ENCODE measurements at regions not wholly inside any gene's neighbourhood (a gene's known extent, or its start where the extent isn't known, plus 50 kb on each side); places are given as distances from the start of the nearest gene placed in this dataset.
"Not testable (repeated sequence)": the region's sequence is repeated elsewhere in the genome, so short reads cannot be mapped to it uniquely, and the experiment has no call there.

DNA sequence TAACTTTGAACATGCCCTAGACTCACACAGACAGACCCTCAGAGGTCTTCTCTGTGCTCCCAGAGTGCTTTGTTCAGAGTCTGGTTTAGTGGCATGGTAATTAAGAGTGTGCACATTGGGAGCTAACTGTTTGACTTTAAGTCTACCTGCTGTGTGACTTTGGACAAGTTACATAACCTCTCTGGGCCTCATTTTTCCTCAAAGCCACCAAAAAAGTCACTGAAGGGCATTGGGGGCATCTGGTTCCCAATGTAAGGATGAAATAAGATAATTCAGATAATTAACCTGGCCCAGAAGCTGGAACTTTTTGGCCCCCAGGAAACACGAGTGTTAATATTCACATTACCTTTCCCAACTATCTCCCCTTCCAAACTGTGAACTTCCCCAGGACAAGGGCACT lies 341.1 kb downstream of the BCL2L11 start:
- WGBS (ENCODE audit: extremely low coverage, insufficient coverage, insufficient read length) = no CpG with 5 or more reads among the region's 1 CpG
- DNase-seq; H2BK120ac ChIP-seq (ENCODE audit: insufficient read depth, low read length, poor library complexity); H3K4me3 ChIP-seq (ENCODE audit: low read depth, low read length); H3K27ac ChIP-seq (ENCODE audit: low read depth, low read length); H4K91ac ChIP-seq (ENCODE audit: low read depth, low read length); H2BK12ac ChIP-seq (ENCODE audit: low read length); H3K27me3 ChIP-seq (ENCODE audit: insufficient read depth, low read length); H3K23ac ChIP-seq (ENCODE audit: low read length); H2BK5ac ChIP-seq (ENCODE audit: low read depth, low read length, poor library complexity); H4K8ac ChIP-seq (ENCODE audit: low read depth, low read length); H3K14ac ChIP-seq (ENCODE audit: low read length); H3K79me2 ChIP-seq (ENCODE audit: control insufficient read depth, insufficient read depth, low read length, poor library complexity); H3K4me1 ChIP-seq (ENCODE audit: control insufficient read depth in 1 of 2, insufficient read depth in 2 of 2, low read length in 2 of 2); H2AFZ ChIP-seq (ENCODE audit: insufficient read depth, low read length, poor library complexity); H3K9ac ChIP-seq (ENCODE audit: low read length); H2AK5ac ChIP-seq (ENCODE audit: low read length); H3K9me3 ChIP-seq (ENCODE audit: insufficient read depth, low read depth, low read length); H4K12ac ChIP-seq (ENCODE audit: low read depth, low read length); H3K36me3 ChIP-seq (ENCODE audit: control insufficient read depth in 1 of 2, insufficient read depth in 2 of 2, low read length in 2 of 2); H3K4me2 ChIP-seq (ENCODE audit: low read length); H3K18ac ChIP-seq (ENCODE audit: low read length); H3K79me1 ChIP-seq (ENCODE audit: low read length); H3K4ac ChIP-seq (ENCODE audit: low read depth, low read length): not testable (repeated sequence)

DNA sequence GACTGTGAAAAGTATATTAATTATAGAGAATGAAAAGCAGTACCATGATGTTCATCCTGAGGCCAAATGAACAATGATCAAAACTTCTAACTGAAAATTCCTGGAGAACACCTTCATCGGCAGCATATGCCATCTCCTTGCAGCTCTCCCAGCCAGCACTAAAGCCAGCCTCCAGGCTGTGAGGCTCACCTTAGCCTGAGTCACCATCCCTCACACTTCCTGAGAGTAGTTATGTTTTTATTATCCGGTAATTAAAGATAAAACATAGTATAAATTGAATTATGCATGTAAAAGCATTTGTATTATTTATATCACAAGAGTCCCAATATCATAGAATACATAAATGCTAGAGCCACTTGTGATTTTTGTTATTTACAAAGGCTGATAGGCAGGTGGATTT lies 341.9 kb downstream of the BCL2L11 start:
- not testable (repeated sequence) for H3K14ac ChIP-seq (ENCODE audit: low read length); H3K4me3 ChIP-seq (ENCODE audit: low read depth, low read length); H2AFZ ChIP-seq (ENCODE audit: insufficient read depth, low read length, poor library complexity); H3K9ac ChIP-seq (ENCODE audit: low read length); H3K4me1 ChIP-seq (ENCODE audit: control insufficient read depth in 1 of 2, insufficient read depth in 2 of 2, low read length in 2 of 2); H4K12ac ChIP-seq (ENCODE audit: low read depth, low read length); H3K27me3 ChIP-seq (ENCODE audit: insufficient read depth, low read length); H3K4me2 ChIP-seq (ENCODE audit: low read length); H3K79me2 ChIP-seq (ENCODE audit: control insufficient read depth, insufficient read depth, low read length, poor library complexity); DNase-seq; H3K4ac ChIP-seq (ENCODE audit: low read depth, low read length); H3K79me1 ChIP-seq (ENCODE audit: low read length); H4K91ac ChIP-seq (ENCODE audit: low read depth, low read length); H4K8ac ChIP-seq (ENCODE audit: low read depth, low read length); H3K27ac ChIP-seq (ENCODE audit: low read depth, low read length); H3K18ac ChIP-seq (ENCODE audit: low read length); H2BK5ac ChIP-seq (ENCODE audit: low read depth, low read length, poor library complexity); H3K23ac ChIP-seq (ENCODE audit: low read length); H3K36me3 ChIP-seq (ENCODE audit: control insufficient read depth in 1 of 2, insufficient read depth in 2 of 2, low read length in 2 of 2); H3K9me3 ChIP-seq (ENCODE audit: insufficient read depth, low read depth, low read length); H2BK12ac ChIP-seq (ENCODE audit: low read length); H2BK120ac ChIP-seq (ENCODE audit: insufficient read depth, low read length, poor library complexity); H2AK5ac ChIP-seq (ENCODE audit: low read length)
- WGBS (ENCODE audit: extremely low coverage, insufficient coverage, insufficient read length) = no CpG with 5 or more reads among the region's 2 CpGs

DNA sequence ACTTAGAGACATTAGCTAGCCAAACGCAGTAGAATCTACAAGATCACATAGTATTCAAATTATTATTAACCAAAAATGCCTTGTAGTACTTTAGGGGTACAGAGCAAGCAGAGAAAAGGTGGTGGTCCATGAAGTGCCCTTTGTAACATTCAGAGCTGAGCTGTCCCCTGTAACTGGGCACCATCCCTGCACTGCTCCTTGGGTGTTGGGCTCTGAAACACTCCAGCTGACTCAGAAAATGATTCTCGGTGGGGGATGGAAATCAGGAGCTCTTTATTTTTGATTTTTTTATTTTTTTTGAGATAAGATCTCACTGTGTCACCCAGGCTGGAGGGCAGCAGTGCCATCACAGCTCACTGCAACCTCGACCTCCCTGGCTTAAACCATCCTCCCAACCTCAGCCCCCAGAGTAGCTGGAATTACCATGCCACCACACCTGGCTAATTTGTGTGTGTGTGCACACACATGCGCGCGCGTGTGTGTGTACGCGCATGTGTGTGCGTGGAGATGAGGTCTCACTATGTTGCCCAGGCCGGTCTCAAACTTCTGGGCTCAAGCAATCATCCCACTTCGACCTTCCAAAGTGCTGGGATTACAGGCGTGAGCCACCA lies 342.6 kb downstream of the BCL2L11 start:
- not testable (repeated sequence) for H4K12ac ChIP-seq (ENCODE audit: low read depth, low read length); H3K36me3 ChIP-seq (ENCODE audit: control insufficient read depth in 1 of 2, insufficient read depth in 2 of 2, low read length in 2 of 2); H3K4me2 ChIP-seq (ENCODE audit: low read length); H2BK5ac ChIP-seq (ENCODE audit: low read depth, low read length, poor library complexity); H2AFZ ChIP-seq (ENCODE audit: insufficient read depth, low read length, poor library complexity); H3K79me1 ChIP-seq (ENCODE audit: low read length); H3K23ac ChIP-seq (ENCODE audit: low read length); H2AK5ac ChIP-seq (ENCODE audit: low read length); DNase-seq; H4K8ac ChIP-seq (ENCODE audit: low read depth, low read length); H3K18ac ChIP-seq (ENCODE audit: low read length); H2BK12ac ChIP-seq (ENCODE audit: low read length); H3K4me3 ChIP-seq (ENCODE audit: low read depth, low read length); H3K9ac ChIP-seq (ENCODE audit: low read length); H3K27me3 ChIP-seq (ENCODE audit: insufficient read depth, low read length); H3K27ac ChIP-seq (ENCODE audit: low read depth, low read length); H3K4ac ChIP-seq (ENCODE audit: low read depth, low read length); H3K4me1 ChIP-seq (ENCODE audit: control insufficient read depth in 1 of 2, insufficient read depth in 2 of 2, low read length in 2 of 2); H3K9me3 ChIP-seq (ENCODE audit: insufficient read depth, low read depth, low read length); H3K79me2 ChIP-seq (ENCODE audit: control insufficient read depth, insufficient read depth, low read length, poor library complexity); H3K14ac ChIP-seq (ENCODE audit: low read length); H2BK120ac ChIP-seq (ENCODE audit: insufficient read depth, low read length, poor library complexity); H4K91ac ChIP-seq (ENCODE audit: low read depth, low read length)
- no CpG with 5 or more reads among the region's 13 CpGs for WGBS (ENCODE audit: extremely low coverage, insufficient coverage, insufficient read length)

DNA sequence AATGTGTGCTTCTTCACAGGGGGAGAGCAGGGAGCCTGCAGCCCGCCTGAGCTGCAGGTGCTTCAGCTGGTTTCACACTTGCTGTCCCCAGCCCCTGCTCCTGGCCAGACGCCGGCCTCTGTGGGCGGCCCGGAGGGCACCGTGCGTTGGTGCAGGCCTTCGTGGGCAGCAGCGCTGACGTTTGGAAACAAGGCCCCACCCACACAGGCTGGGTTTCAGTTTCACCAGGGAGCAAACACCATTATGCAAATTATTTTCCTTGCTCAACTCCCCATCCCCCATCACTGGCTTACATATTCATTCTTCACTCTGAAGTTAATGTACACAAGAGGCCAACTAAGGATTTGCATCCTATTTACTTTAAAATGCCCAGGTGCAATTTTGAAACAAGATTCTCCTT lies 343.2 kb downstream of the BCL2L11 start:
- H2BK120ac ChIP-seq (ENCODE audit: insufficient read depth, low read length, poor library complexity); H4K8ac ChIP-seq (ENCODE audit: low read depth, low read length); H3K36me3 ChIP-seq (ENCODE audit: control insufficient read depth in 1 of 2, insufficient read depth in 2 of 2, low read length in 2 of 2); H3K9me3 ChIP-seq (ENCODE audit: insufficient read depth, low read depth, low read length); H4K12ac ChIP-seq (ENCODE audit: low read depth, low read length); H3K4me2 ChIP-seq (ENCODE audit: low read length); H3K9ac ChIP-seq (ENCODE audit: low read length); H3K27me3 ChIP-seq (ENCODE audit: insufficient read depth, low read length); H3K23ac ChIP-seq (ENCODE audit: low read length); H3K79me1 ChIP-seq (ENCODE audit: low read length); H2AFZ ChIP-seq (ENCODE audit: insufficient read depth, low read length, poor library complexity); H3K27ac ChIP-seq (ENCODE audit: low read depth, low read length); H2BK5ac ChIP-seq (ENCODE audit: low read depth, low read length, poor library complexity); H3K18ac ChIP-seq (ENCODE audit: low read length); H3K4me1 ChIP-seq (ENCODE audit: control insufficient read depth in 1 of 2, insufficient read depth in 2 of 2, low read length in 2 of 2); H3K4ac ChIP-seq (ENCODE audit: low read depth, low read length); H4K91ac ChIP-seq (ENCODE audit: low read depth, low read length); H3K4me3 ChIP-seq (ENCODE audit: low read depth, low read length); H3K14ac ChIP-seq (ENCODE audit: low read length); H2BK12ac ChIP-seq (ENCODE audit: low read length); H3K79me2 ChIP-seq (ENCODE audit: control insufficient read depth, insufficient read depth, low read length, poor library complexity); DNase-seq; H2AK5ac ChIP-seq (ENCODE audit: low read length): not testable (repeated sequence)
- no CpG with 5 or more reads among the region's 10 CpGs for WGBS (ENCODE audit: extremely low coverage, insufficient coverage, insufficient read length)
